Loucy (cell line): ENCODE measurements at regions not wholly inside any gene's neighbourhood (a gene's known extent, or its start where the extent isn't known, plus 50 kb on each side); places are given as distances from the start of the nearest gene placed in this dataset.

Source experiments
- H2AFZ ChIP-seq: fragments of 200-600 bp; sonication (generic); 2 replicates; pipeline ENCODE4 v1.6.0; 2016; ENCODE audit warnings: antibody characterized with exemption, mild to moderate bottlenecking, low read length, moderate library complexity
- H3F3A ChIP-seq: fragments of 200-600 bp; 2 replicates; pipeline ENCODE4 v1.6.0; 2016; ENCODE audit warnings: antibody characterized with exemption, low read depth, mild to moderate bottlenecking
- H3K27me3 ChIP-seq: fragments of 200-600 bp; sonication (generic); 2 replicates; pipeline ENCODE4 v1.6.1; 2014; ENCODE audit warnings: low read length, mild to moderate bottlenecking; ENCODE audit not compliant: insufficient read depth, poor library complexity, severe bottlenecking
- H3K36me3 ChIP-seq: fragments of 200-600 bp; sonication (generic); 2 replicates; pipeline ENCODE4 v1.6.1; 2016; ENCODE audit warnings: low read length; ENCODE audit not compliant: insufficient read depth
- H3K4me1 ChIP-seq: fragments of 200-600 bp; sonication (generic); 2 replicates; pipeline ENCODE4 v1.5.1; 2014; ENCODE audit warnings: low read length, mild to moderate bottlenecking; ENCODE audit not compliant: insufficient read depth, poor library complexity, severe bottlenecking
- H3K4me2 ChIP-seq: fragments of 200-600 bp; sonication (generic); 2 replicates; pipeline ENCODE4 v1.6.0; 2014; ENCODE audit warnings: antibody characterized with exemption, low read length, low read depth, mild to moderate bottlenecking; ENCODE audit not compliant: poor library complexity, severe bottlenecking
- H3K4me3 ChIP-seq: fragments of 200-600 bp; sonication (generic); 2 replicates; pipeline ENCODE4 v1.5.1; 2014; ENCODE audit warnings: low read length, mild to moderate bottlenecking, mixed read lengths; ENCODE audit not compliant: poor library complexity, severe bottlenecking
- H3K79me2 ChIP-seq: fragments of 200-600 bp; sonication (generic); 2 replicates; pipeline ENCODE4 v1.6.1; 2014; ENCODE audit warnings: low read length; ENCODE audit not compliant: insufficient read depth
- H3K9ac ChIP-seq: fragments of 200-600 bp; sonication (generic); 2 replicates; pipeline ENCODE4 v1.6.0; 2014; ENCODE audit warnings: mild to moderate bottlenecking, low read depth, low read length, moderate library complexity; ENCODE audit not compliant: poor library complexity, severe bottlenecking
- H3K9me2 ChIP-seq: fragments of 200-600 bp; sonication (generic); replicated peaks from 2 replicates; pipeline ENCODE4 v1.6.1; 2016; ENCODE audit warnings: low read depth, low read length, mixed read lengths
- H3K9me3 ChIP-seq: fragments of 200-600 bp; sonication (generic); 2 replicates; pipeline ENCODE4 v1.6.1; 2014; ENCODE audit warnings: mild to moderate bottlenecking, antibody characterized with exemption, low read length, low read depth; ENCODE audit not compliant: insufficient read depth
- H4K20me1 ChIP-seq: fragments of 200-600 bp; sonication (generic); 2 replicates; pipeline ENCODE4 v1.6.0; 2014; ENCODE audit warnings: antibody characterized with exemption, low read length, mild to moderate bottlenecking; ENCODE audit not compliant: insufficient read depth, poor library complexity, severe bottlenecking
- EZH2phosphoT487 ChIP-seq: fragments of 200-600 bp; IDR thresholded peaks from 2 replicates; pipeline ENCODE4 v1.6.1; 2018; ENCODE audit warnings: antibody characterized with exemption, mild to moderate bottlenecking, moderate library complexity, borderline replicate concordance
- TF ChIP-seq, protein P1 (sequence below): fragments of 200-600 bp; sonication (generic); conservative IDR thresholded peaks from 2 replicates; pipeline ENCODE4 v1.5.1; 2014; ENCODE audit warnings: mild to moderate bottlenecking, antibody characterized with exemption, low read length

- Histone ChIP-seq H3K4me3 (no peak overlapping the region), H3K9me2 (no peaks in the 10 kb centered on the region), H3K4me2 (peak overlapping the region; percentile 33), H3K27me3 (no peaks in the 10 kb centered on the region), H2AFZ (no peak overlapping the region), H4K20me1 (no peaks in the 10 kb centered on the region), H3K79me2 (no peaks in the 10 kb centered on the region), H3K9me3 (no peaks in the 10 kb centered on the region), H3K36me3 (no peaks in the 10 kb centered on the region), H3F3A (no peaks in the 10 kb centered on the region), H3K9ac (no peak overlapping the region), H3K4me1 (peaks cover 17% of the 10 kb centered on the region)
- TF ChIP-seq, protein P1, sequence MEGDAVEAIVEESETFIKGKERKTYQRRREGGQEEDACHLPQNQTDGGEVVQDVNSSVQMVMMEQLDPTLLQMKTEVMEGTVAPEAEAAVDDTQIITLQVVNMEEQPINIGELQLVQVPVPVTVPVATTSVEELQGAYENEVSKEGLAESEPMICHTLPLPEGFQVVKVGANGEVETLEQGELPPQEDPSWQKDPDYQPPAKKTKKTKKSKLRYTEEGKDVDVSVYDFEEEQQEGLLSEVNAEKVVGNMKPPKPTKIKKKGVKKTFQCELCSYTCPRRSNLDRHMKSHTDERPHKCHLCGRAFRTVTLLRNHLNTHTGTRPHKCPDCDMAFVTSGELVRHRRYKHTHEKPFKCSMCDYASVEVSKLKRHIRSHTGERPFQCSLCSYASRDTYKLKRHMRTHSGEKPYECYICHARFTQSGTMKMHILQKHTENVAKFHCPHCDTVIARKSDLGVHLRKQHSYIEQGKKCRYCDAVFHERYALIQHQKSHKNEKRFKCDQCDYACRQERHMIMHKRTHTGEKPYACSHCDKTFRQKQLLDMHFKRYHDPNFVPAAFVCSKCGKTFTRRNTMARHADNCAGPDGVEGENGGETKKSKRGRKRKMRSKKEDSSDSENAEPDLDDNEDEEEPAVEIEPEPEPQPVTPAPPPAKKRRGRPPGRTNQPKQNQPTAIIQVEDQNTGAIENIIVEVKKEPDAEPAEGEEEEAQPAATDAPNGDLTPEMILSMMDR, result no peak
- no peak for TF ChIP-seq EZH2phosphoT487
Observed at GRCh38 chrX:39750256-39750790, 347.4 kb downstream of the BCOR start.

DNA sequence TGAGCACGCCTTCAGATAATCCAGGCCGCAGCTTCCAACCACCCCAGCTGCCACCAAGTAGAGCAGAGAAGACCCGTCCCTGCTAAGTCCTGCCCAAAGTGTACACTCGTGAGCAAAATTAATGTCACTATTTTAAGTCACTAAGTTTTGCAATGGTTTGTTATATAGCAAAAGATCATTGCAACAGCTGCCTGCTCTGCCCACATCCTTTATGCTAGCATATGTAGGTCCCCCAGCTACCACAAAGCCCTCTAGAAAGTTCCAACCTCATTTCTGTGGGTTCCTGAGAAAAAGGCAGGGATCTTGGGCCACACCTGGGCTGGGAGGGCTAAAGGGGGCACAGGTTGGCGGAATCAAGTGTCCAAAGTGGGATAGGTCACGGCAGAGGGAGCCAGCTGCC, 346.9 kb downstream of the BCOR start:
- no peaks in the 10 kb centered on the region for H3K27me3 ChIP-seq
- TF ChIP-seq, protein P1, result no peak
- no peak for TF ChIP-seq EZH2phosphoT487
- H3K36me3 ChIP-seq, result no peaks in the 10 kb centered on the region
- H3K9ac ChIP-seq, result no peak overlapping the region
- no peak overlapping the region for H2AFZ ChIP-seq
- H3F3A ChIP-seq, result no peaks in the 10 kb centered on the region
- no peaks in the 10 kb centered on the region for H3K9me2 ChIP-seq
- no peaks in the 10 kb centered on the region for H3K9me3 ChIP-seq
- H3K4me1 ChIP-seq, result peaks cover 17% of the 10 kb centered on the region
- H3K79me2 ChIP-seq, result no peaks in the 10 kb centered on the region
- H3K4me3 ChIP-seq, result no peak overlapping the region
- H3K4me2 ChIP-seq, result peak overlapping the region; percentile 33
- no peaks in the 10 kb centered on the region for H4K20me1 ChIP-seq

GRCh38 chrX:39752815-39753214, 344.9 kb downstream of the BCOR start:
- H3K36me3 ChIP-seq, result no peaks in the 10 kb centered on the region
- no peak overlapping the region for H3K9ac ChIP-seq
- H3K4me1 ChIP-seq, result peaks cover 17% of the 10 kb centered on the region
- H3F3A ChIP-seq, result no peaks in the 10 kb centered on the region
- no peaks in the 10 kb centered on the region for H3K9me3 ChIP-seq
- H3K4me3 ChIP-seq, result no peak overlapping the region
- no peaks in the 10 kb centered on the region for H3K9me2 ChIP-seq
- H3K79me2 ChIP-seq, result no peaks in the 10 kb centered on the region
- TF ChIP-seq, protein P1, result no peak
- no peak for TF ChIP-seq EZH2phosphoT487
- H3K27me3 ChIP-seq, result no peaks in the 10 kb centered on the region
- no peak overlapping the region for H2AFZ ChIP-seq
- H4K20me1 ChIP-seq, result no peaks in the 10 kb centered on the region
- H3K4me2 ChIP-seq, result no peak overlapping the region
